Lower leg skin (tissue), 4 donors: ENCODE measurements at regions not wholly inside any gene's neighbourhood (a gene's known extent, or its start where the extent isn't known, plus 50 kb on each side); places are given as distances from the start of the nearest gene placed in this dataset.
A peak's percentile ranks its signal among the peaks of the same experiment; 100 is the strongest.

Source experiments
- DNase-seq, 2 donors: peaks; one replicate each; pipeline ENCODE4 v3.0.0-alpha.2; 2019; ENCODE audit warnings: low spot score in 2 of 2
- H3K4me3 ChIP-seq: fragments of 200-600 bp; sonication (generic); 2 replicates; pipeline ENCODE4 v1.5.1; 2017; ENCODE audit warnings: mild to moderate bottlenecking, low read depth; ENCODE audit not compliant: poor library complexity, severe bottlenecking
- CTCF ChIP-seq, 3 donors: fragments of 450-650 bp; IDR thresholded peaks; one replicate each; pipeline ENCODE4 v1.5.1; 2016; ENCODE audit warnings: antibody characterized with exemption in 3 of 3, mild to moderate bottlenecking in 3 of 3, moderate library complexity in 2 of 3
- POLR2A ChIP-seq, 2 donors: fragments of 450-650 bp; IDR thresholded peaks; one replicate each; pipeline ENCODE4 v1.6.1; 2016 to 2017; ENCODE audit warnings: antibody characterized with exemption in 2 of 2, mild to moderate bottlenecking in 1 of 2, moderate library complexity in 1 of 2
- WGBS, 2 donors: methylation state at CpG; one replicate each; pipeline ENCODE4 v1.1.5; 2018; 5-methylcytosine and 5-hydroxymethylcytosine counted together
- intact Hi-C: fragments of 100-400 bp; cut with DNase I; formaldehyde crosslinking; loops from one replicate; pipeline ENCODE4 v1.15.0; 2023; ENCODE audit warnings: low total_unique reads

DNA sequence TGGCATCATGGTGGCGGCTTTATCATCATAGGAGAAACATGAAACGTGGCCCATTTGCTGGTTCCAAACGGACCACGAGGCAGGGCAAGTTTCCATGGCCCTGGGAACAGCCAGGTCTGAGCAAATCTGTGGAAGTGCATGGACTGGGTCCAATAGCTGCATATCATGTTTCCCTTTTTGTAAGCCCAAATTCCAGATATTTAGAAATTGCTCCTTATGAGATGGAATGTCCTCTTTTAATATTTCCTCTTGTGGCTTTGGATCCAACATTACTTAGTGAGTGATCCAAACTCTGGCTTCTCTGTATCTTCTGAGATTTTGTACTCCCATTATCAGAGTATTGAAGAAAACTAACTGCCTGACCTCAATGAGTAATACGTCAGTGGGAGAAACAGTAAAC, 79.8 kb upstream of the FBXL7 start:
- H3K4me3 ChIP-seq: no peak overlapping the region
- DNase-seq: peak in 1 of 2 donors; percentile 40
- intact Hi-C loops: no loop called here
- WGBS, 2 donors: 64 to 72% methylated on average over 5 of the region's 5 CpGs
- no peak for TF ChIP-seq POLR2A (IDR thresholded peaks at IDR 0.05)
- TF ChIP-seq CTCF (IDR thresholded peaks at IDR 0.05): no peak

DNA sequence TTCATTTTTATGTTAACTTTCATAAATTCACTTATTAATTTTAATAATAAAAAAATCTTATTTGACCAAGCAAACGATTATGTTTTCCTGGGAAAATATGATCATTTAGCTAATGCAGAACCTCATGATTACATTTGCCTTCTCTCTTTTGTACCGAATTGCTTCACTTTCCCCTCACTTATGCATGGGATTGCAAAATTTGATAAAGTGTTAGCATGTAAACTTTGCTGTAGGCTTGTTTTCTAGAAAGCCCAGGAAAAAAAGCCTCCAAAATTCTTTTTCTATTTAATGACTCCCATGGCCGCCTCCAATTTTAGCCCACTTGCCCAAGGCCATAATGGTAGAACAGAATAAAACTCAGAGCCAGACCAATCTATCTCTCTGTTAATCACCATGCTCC, 82.8 kb upstream of the FBXL7 start:
- DNase-seq: no peak
- intact Hi-C loops: no loop called here
- WGBS, 2 donors: 92 to 93% methylated on average over 3 of the region's 3 CpGs
- no peak for TF ChIP-seq CTCF (IDR thresholded peaks at IDR 0.05)
- TF ChIP-seq POLR2A (IDR thresholded peaks at IDR 0.05): no peak
- H3K4me3 ChIP-seq: no peak overlapping the region

GRCh38 chr5:15406478-15406877, 93.5 kb upstream of the FBXL7 start:
- TF ChIP-seq POLR2A (IDR thresholded peaks at IDR 0.05) (no peak), CTCF (IDR thresholded peaks at IDR 0.05) (no peak)
- no peak overlapping the region for H3K4me3 ChIP-seq
- 80 to 90% methylated on average over 1 of the region's 1 CpG for WGBS, 2 donors
- no peak for DNase-seq
- intact Hi-C loops: no loop called here

DNA sequence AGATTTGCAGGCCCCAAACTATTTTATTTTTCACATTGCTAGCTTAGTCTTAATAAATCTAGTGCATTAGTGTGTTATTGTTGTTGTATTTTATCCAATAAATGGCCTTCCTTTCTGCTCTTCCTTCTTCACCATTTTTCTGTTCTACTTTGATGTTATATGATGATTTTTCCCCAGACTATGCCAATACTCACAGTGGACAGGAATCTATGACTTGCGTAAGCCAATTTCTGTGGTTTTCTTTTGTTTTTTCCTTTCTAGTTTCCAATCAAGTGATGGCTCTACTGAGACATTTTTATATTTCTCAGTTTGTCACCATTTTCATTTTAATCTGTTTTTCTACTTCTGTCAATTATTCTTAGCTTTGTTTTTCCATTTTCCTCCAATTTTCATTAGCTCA, 106.8 kb upstream of the FBXL7 start:
- intact Hi-C loops: no loop called here
- no peak overlapping the region for H3K4me3 ChIP-seq
- TF ChIP-seq POLR2A (IDR thresholded peaks at IDR 0.05) (no peak), CTCF (IDR thresholded peaks at IDR 0.05) (no peak)
- 78 to 90% methylated on average over 1 of the region's 1 CpG for WGBS, 2 donors
- DNase-seq: no peak

GRCh38 chr5:15391704-15392397, 108.1 kb upstream of the FBXL7 start:
- intact Hi-C loops: no loop called here
- no peak overlapping the region for H3K4me3 ChIP-seq
- WGBS, 2 donors: 46 to 56% methylated on average over 12 of the region's 12 CpGs

More at GRCh38 chr5:15391704-15392397, 108.1 kb upstream of the FBXL7 start:
- TF ChIP-seq POLR2A (IDR thresholded peaks at IDR 0.05) (no peak), CTCF (IDR thresholded peaks at IDR 0.05) (no peak)
- DNase-seq: no peak
